Astrocyte (in vitro differentiated cells and primary cell): ENCODE measurements at regions not wholly inside any gene's neighbourhood (a gene's known extent, or its start where the extent isn't known, plus 50 kb on each side); places are given as distances from the start of the nearest gene placed in this dataset.

ENCODE experiments used
- DNase-seq: peaks from one replicate; pipeline ENCODE4 v3.0.0-alpha.2; 2010; ENCODE audit warnings: low read depth
- FAIRE-seq: peaks from 2 replicates; lab custom pipeline; 2011; peaks lifted over from hg19 to GRCh38; lab: Jason Lieb, UNC
- H2AFZ ChIP-seq: 2 replicates; pipeline ENCODE4 v1.6.0; 2012; ENCODE audit warnings: low read depth, low read length, inconsistent platforms
- H3K27ac ChIP-seq: 2 replicates; pipeline ENCODE4 v1.5.1; 2011; ENCODE audit warnings: low read depth, low read length, inconsistent platforms
- H3K27me3 ChIP-seq: 2 replicates; pipeline ENCODE4 v1.6.0; 2011; ENCODE audit warnings: low read length, inconsistent platforms; ENCODE audit not compliant: insufficient read depth
- H3K36me3 ChIP-seq: 2 replicates; pipeline ENCODE4 v1.5.1; 2011; ENCODE audit warnings: low read length, inconsistent platforms; ENCODE audit not compliant: insufficient read depth
- H3K4me1 ChIP-seq: 2 replicates; pipeline ENCODE4 v1.5.1; 2011; ENCODE audit warnings: low read length, inconsistent platforms; ENCODE audit not compliant: insufficient read depth
- H3K4me2 ChIP-seq: 2 replicates; pipeline ENCODE4 v1.6.0; 2012; ENCODE audit warnings: low read length, inconsistent platforms
- H3K4me3 ChIP-seq: 2 replicates; pipeline ENCODE4 v1.5.1; 2011; ENCODE audit warnings: low read depth, mild to moderate bottlenecking, low read length, inconsistent platforms; ENCODE audit not compliant: insufficient read depth
- H3K79me2 ChIP-seq: 2 replicates; pipeline ENCODE4 v1.6.0; 2012; ENCODE audit warnings: mild to moderate bottlenecking, low read length, inconsistent platforms; ENCODE audit not compliant: insufficient read depth
- H3K9ac ChIP-seq: 2 replicates; pipeline ENCODE4 v1.6.0; 2012; ENCODE audit warnings: mild to moderate bottlenecking, low read length, inconsistent platforms
- H3K9me3 ChIP-seq: 2 replicates; pipeline ENCODE4 v1.5.1; 2012; ENCODE audit warnings: low read depth, mild to moderate bottlenecking, low read length, inconsistent platforms; ENCODE audit not compliant: insufficient read depth
- H4K20me1 ChIP-seq: 2 replicates; pipeline ENCODE4 v1.6.0; 2012; ENCODE audit warnings: low read length, inconsistent platforms; ENCODE audit not compliant: insufficient read depth
- H3K27ac Mint-ChIP-seq: one replicate; pipeline ENCODE4 v1.8.0; 2021; ENCODE audit warnings: mild to moderate bottlenecking, mixed read lengths; ENCODE audit not compliant: unreplicated experiment
- H3K27me3 Mint-ChIP-seq: one replicate; pipeline ENCODE4 v1.8.0; 2021; ENCODE audit warnings: low read depth, mixed read lengths; ENCODE audit not compliant: unreplicated experiment
- H3K36me3 Mint-ChIP-seq: one replicate; pipeline ENCODE4 v1.8.0; 2021; ENCODE audit warnings: low read depth, mixed read lengths; ENCODE audit not compliant: unreplicated experiment
- H3K4me1 Mint-ChIP-seq: one replicate; pipeline ENCODE4 v1.8.0; 2021; ENCODE audit warnings: low read depth, mixed read lengths; ENCODE audit not compliant: unreplicated experiment
- H3K4me3 Mint-ChIP-seq: one replicate; pipeline ENCODE4 v1.8.0; 2021; ENCODE audit warnings: mild to moderate bottlenecking, moderate library complexity, mixed read lengths; ENCODE audit not compliant: unreplicated experiment
- H3K9me3 Mint-ChIP-seq: one replicate; pipeline ENCODE4 v1.8.0; 2021; ENCODE audit warnings: mild to moderate bottlenecking, mixed read lengths; ENCODE audit not compliant: unreplicated experiment
- CTCF ChIP-seq: IDR thresholded peaks from 2 replicates; pipeline ENCODE4 v1.5.1; 2011; ENCODE audit warnings: low read depth, mild to moderate bottlenecking, inconsistent platforms, low read length, moderate library complexity; ENCODE audit not compliant: insufficient read depth
- EZH2 ChIP-seq: IDR thresholded peaks from 2 replicates; pipeline ENCODE4 v1.6.1; 2012; ENCODE audit warnings: mild to moderate bottlenecking, low read length, inconsistent platforms; ENCODE audit not compliant: insufficient read depth

GRCh38 chr3:70488816-70489215 is 176.4 kb upstream of the MDFIC2 start:
- Mint-ChIP-seq H3K4me1 (no peaks in the 10 kb centered on the region), H3K27ac (no peak overlapping the region), H3K27me3 (no peaks in the 10 kb centered on the region), H3K4me3 (no peak overlapping the region), H3K9me3 (no peaks in the 10 kb centered on the region), H3K36me3 (no peaks in the 10 kb centered on the region)
- Histone ChIP-seq H3K9me3 (no peaks in the 10 kb centered on the region), H2AFZ (no peak overlapping the region), H3K4me2 (no peak overlapping the region), H3K27ac (no peak overlapping the region), H4K20me1 (no peaks in the 10 kb centered on the region), H3K4me3 (no peak overlapping the region), H3K36me3 (no peaks in the 10 kb centered on the region), H3K4me1 (no peaks in the 10 kb centered on the region), H3K27me3 (no peaks in the 10 kb centered on the region), H3K9ac (no peak overlapping the region), H3K79me2 (no peaks in the 10 kb centered on the region)
- DNase-seq (no peak), FAIRE-seq (no peak)
- TF ChIP-seq EZH2 (no peak), CTCF (no peak)

GRCh38 chr3:70488131-70488530 is 175.7 kb upstream of the MDFIC2 start:
- no peak overlapping the region for H3K27ac Mint-ChIP-seq
- Histone ChIP-seq H3K9ac (no peak overlapping the region), H3K27me3 (no peaks in the 10 kb centered on the region), H3K4me1 (no peaks in the 10 kb centered on the region), H4K20me1 (no peaks in the 10 kb centered on the region), H3K36me3 (no peaks in the 10 kb centered on the region), H3K27ac (no peak overlapping the region), H3K4me2 (no peak overlapping the region), H3K79me2 (no peaks in the 10 kb centered on the region), H2AFZ (no peak overlapping the region), H3K9me3 (no peaks in the 10 kb centered on the region), H3K4me3 (no peak overlapping the region)
- no peak for FAIRE-seq
- no peaks in the 10 kb centered on the region for H3K36me3 Mint-ChIP-seq
- no peaks in the 10 kb centered on the region for H3K9me3 Mint-ChIP-seq
- no peak overlapping the region for H3K4me3 Mint-ChIP-seq
- no peaks in the 10 kb centered on the region for H3K27me3 Mint-ChIP-seq
- DNase-seq, result peak; percentile 8
- TF ChIP-seq EZH2 (no peak), CTCF (no peak)
- no peaks in the 10 kb centered on the region for H3K4me1 Mint-ChIP-seq

- no peaks in the 10 kb centered on the region for H3K4me1 Mint-ChIP-seq
- no peak overlapping the region for H3K4me2 ChIP-seq
- H3K27me3 ChIP-seq, result no peaks in the 10 kb centered on the region
- no peaks in the 10 kb centered on the region for H3K9me3 Mint-ChIP-seq
- FAIRE-seq, result no peak
- H3K4me3 Mint-ChIP-seq, result no peak overlapping the region
- no peak for DNase-seq
- H3K9ac ChIP-seq, result no peak overlapping the region
- H3K4me3 ChIP-seq, result no peak overlapping the region
- H3K27me3 Mint-ChIP-seq, result no peaks in the 10 kb centered on the region
- H3K27ac Mint-ChIP-seq, result no peak overlapping the region
- H3K27ac ChIP-seq, result no peak overlapping the region
- no peaks in the 10 kb centered on the region for H4K20me1 ChIP-seq
- TF ChIP-seq CTCF (no peak), EZH2 (no peak)
- no peaks in the 10 kb centered on the region for H3K79me2 ChIP-seq
- H3K36me3 ChIP-seq, result no peaks in the 10 kb centered on the region
- no peaks in the 10 kb centered on the region for H3K36me3 Mint-ChIP-seq
- H2AFZ ChIP-seq, result no peak overlapping the region
- H3K4me1 ChIP-seq, result no peaks in the 10 kb centered on the region
- H3K9me3 ChIP-seq, result no peaks in the 10 kb centered on the region
Measured at GRCh38 chr3:70486414-70487017, 174.1 kb upstream of the MDFIC2 start.
